ENCODE measurements at regions not wholly inside any gene's neighbourhood (a gene's known extent, or its start where the extent isn't known, plus 50 kb on each side); places are given as distances from the start of the nearest gene placed in this dataset.

- no peak for TF ChIP-seq ZNF160 (CRISPR knock-in tag; IDR thresholded peaks at IDR 0.05)
- no peak for TF ChIP-seq CTCF (CRISPR knock-in tag; IDR thresholded peaks at IDR 0.05)
- no peak for TF ChIP-seq SOX6 (IDR thresholded peaks at IDR 0.05)
- no peak for TF ChIP-seq SOX6 (CRISPR knock-in tag; IDR thresholded peaks at IDR 0.05)
- TF ChIP-seq ETV5 (CRISPR knock-in tag; IDR thresholded peaks at IDR 0.05; ENCODE audit: borderline replicate concordance), result no peak
- TF ChIP-seq AHDC1 (CRISPR knock-in tag; IDR thresholded peaks at IDR 0.05; ENCODE audit: borderline replicate concordance), result no peak
- TF ChIP-seq MNT (IDR thresholded peaks at IDR 0.05), result no peak
- no peak for TF ChIP-seq SYNCRIP (IDR thresholded peaks at IDR 0.05; ENCODE audit: insufficient read depth, low read depth, low read length)
- no peak for TF ChIP-seq MTA3 (CRISPR knock-in tag; IDR thresholded peaks at IDR 0.05)
- no peak for TF ChIP-seq SALL2 (CRISPR knock-in tag; IDR thresholded peaks at IDR 0.05)
- no peak for TF ChIP-seq ZNF138 (CRISPR knock-in tag; IDR thresholded peaks at IDR 0.05; ENCODE audit: low read depth)
Measured at GRCh38 chr1:8139941-8140340, 113.8 kb upstream of the ERRFI1 start.
